DND-41 (cell line): ENCODE measurements at regions not wholly inside any gene's neighbourhood (a gene's known extent, or its start where the extent isn't known, plus 50 kb on each side); places are given as distances from the start of the nearest gene placed in this dataset.

Experiments used
- ATAC-seq: fragments of 200-7000 bp; cut with Tn5 transposase; 3 replicates; pipeline ENCODE4 v1.9.1; 2021; ENCODE audit warnings: low read depth; ENCODE audit not compliant: insufficient read depth
- DNase-seq: peaks from one replicate; pipeline ENCODE4 v3.0.0-alpha.2; 2020
- H2AFZ ChIP-seq: 2 replicates; pipeline ENCODE4 v1.6.0; 2012; ENCODE audit warnings: low read depth, low read length
- H3K27ac ChIP-seq: 2 replicates; pipeline ENCODE4 v1.5.1; 2012; ENCODE audit warnings: low read length, inconsistent platforms
- H3K27me3 ChIP-seq: fragments of 200-600 bp; sonication (generic); 2 replicates; pipeline ENCODE4 v1.6.0; 2012; ENCODE audit warnings: low read length, mild to moderate bottlenecking, inconsistent platforms; ENCODE audit not compliant: insufficient read depth, poor library complexity
- H3K36me3 ChIP-seq: 2 replicates; pipeline ENCODE4 v1.5.1; 2012; ENCODE audit warnings: low read length, inconsistent platforms; ENCODE audit not compliant: insufficient read depth
- H3K4me1 ChIP-seq: 2 replicates; pipeline ENCODE4 v1.5.1; 2012; ENCODE audit warnings: mild to moderate bottlenecking, low read length; ENCODE audit not compliant: insufficient read depth
- H3K4me2 ChIP-seq: 2 replicates; pipeline ENCODE4 v1.6.0; 2012; ENCODE audit warnings: mild to moderate bottlenecking, moderate library complexity, low read length, inconsistent platforms; ENCODE audit not compliant: insufficient read depth
- H3K4me3 ChIP-seq, 2 experiments: fragments of 200-600 bp in 1 of 2; shearing (Covaris generic) in 1 of 2; 2 replicates each; pipeline ENCODE4 v1.5.1; 2012 to 2016; ENCODE audit warnings: inconsistent platforms in 2 of 2, low read length in 2 of 2, mild to moderate bottlenecking in 2 of 2, low read depth in 1 of 2, moderate library complexity in 1 of 2
- H3K79me2 ChIP-seq: 2 replicates; pipeline ENCODE4 v1.6.0; 2012; ENCODE audit warnings: low read length, inconsistent platforms; ENCODE audit not compliant: insufficient read depth
- H3K9ac ChIP-seq: 2 replicates; pipeline ENCODE4 v1.6.0; 2012; ENCODE audit warnings: low read depth, mild to moderate bottlenecking, inconsistent platforms, low read length, moderate library complexity
- H3K9me3 ChIP-seq: 2 replicates; pipeline ENCODE4 v1.5.1; 2012; ENCODE audit warnings: low read length, moderate library complexity, mild to moderate bottlenecking, inconsistent platforms; ENCODE audit not compliant: insufficient read depth, severe bottlenecking
- H4K20me1 ChIP-seq: 2 replicates; pipeline ENCODE4 v1.6.0; 2012; ENCODE audit warnings: low read length; ENCODE audit not compliant: insufficient read depth
- EZH2 ChIP-seq: IDR thresholded peaks from 3 replicates; pipeline ENCODE4 v1.6.1; 2012; ENCODE audit warnings: borderline replicate concordance, low read depth, mild to moderate bottlenecking, moderate library complexity, low read length, inconsistent platforms; ENCODE audit not compliant: severe bottlenecking
- TF ChIP-seq, protein P1 (sequence below): IDR thresholded peaks from 2 replicates; pipeline ENCODE4 v1.5.1; 2012; ENCODE audit warnings: borderline replicate concordance, low read length, moderate library complexity, mild to moderate bottlenecking; ENCODE audit not compliant: poor library complexity, severe bottlenecking; ENCODE audit errors: extremely low read depth

DNA sequence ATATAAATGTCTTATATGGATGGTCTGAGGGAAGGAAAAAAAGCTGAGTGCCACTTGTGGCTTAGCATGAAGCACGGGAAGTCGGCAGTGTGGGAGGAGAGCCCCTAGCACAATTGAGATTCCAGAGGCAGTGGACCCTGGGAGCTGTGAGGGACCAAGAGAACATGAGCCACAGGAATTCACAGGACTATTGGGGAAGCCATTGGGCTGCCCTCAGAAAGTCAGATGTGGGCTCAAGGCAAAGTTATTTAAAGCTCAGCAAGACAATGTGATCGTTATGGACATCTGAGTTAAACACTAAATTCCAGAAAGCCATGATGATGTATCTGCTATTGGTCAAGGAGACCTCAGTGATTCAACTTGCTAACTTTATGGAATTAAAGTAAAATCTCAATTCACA is 380.8 kb upstream of the IL12A start:
- ATAC-seq = no peak
- no peak for DNase-seq
- Histone ChIP-seq H3K4me2 (no peak overlapping the region), H4K20me1 (no peaks in the 10 kb centered on the region), H2AFZ (no peak overlapping the region), H3K27me3 (no peaks in the 10 kb centered on the region), H3K79me2 (no peaks in the 10 kb centered on the region), H3K9me3 (no peaks in the 10 kb centered on the region), H3K4me1 (no peaks in the 10 kb centered on the region), H3K9ac (no peak overlapping the region), H3K4me3 (no peak overlapping the region), H3K27ac (no peak overlapping the region), H3K36me3 (no peaks in the 10 kb centered on the region)
- TF ChIP-seq, protein P1, sequence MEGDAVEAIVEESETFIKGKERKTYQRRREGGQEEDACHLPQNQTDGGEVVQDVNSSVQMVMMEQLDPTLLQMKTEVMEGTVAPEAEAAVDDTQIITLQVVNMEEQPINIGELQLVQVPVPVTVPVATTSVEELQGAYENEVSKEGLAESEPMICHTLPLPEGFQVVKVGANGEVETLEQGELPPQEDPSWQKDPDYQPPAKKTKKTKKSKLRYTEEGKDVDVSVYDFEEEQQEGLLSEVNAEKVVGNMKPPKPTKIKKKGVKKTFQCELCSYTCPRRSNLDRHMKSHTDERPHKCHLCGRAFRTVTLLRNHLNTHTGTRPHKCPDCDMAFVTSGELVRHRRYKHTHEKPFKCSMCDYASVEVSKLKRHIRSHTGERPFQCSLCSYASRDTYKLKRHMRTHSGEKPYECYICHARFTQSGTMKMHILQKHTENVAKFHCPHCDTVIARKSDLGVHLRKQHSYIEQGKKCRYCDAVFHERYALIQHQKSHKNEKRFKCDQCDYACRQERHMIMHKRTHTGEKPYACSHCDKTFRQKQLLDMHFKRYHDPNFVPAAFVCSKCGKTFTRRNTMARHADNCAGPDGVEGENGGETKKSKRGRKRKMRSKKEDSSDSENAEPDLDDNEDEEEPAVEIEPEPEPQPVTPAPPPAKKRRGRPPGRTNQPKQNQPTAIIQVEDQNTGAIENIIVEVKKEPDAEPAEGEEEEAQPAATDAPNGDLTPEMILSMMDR = no peak
- no peak for TF ChIP-seq EZH2

DNA sequence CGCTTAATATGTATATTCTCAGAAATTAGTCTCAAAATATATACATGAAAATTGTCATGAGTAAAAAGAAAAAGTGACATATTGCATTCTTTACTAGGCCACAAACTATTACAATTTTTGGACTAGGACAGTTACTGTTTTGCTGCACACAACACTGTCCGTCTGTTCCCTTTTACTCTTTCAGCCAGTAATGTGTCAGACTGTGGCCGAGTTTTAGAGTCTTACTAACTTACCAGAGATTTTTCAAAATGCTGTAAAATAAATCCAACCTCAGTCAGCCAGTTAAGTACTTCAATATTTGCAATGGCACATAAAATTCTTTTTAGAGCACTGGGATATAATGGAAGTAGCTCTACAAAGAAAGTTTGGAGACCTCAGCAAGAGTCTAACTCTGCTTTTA is 380.3 kb upstream of the IL12A start:
- H3K36me3 ChIP-seq = no peaks in the 10 kb centered on the region
- no peak overlapping the region for H3K27ac ChIP-seq
- no peaks in the 10 kb centered on the region for H3K79me2 ChIP-seq
- no peak overlapping the region for H3K4me2 ChIP-seq
- H3K4me3 ChIP-seq = no peak overlapping the region
- no peak overlapping the region for H3K9ac ChIP-seq
- no peak overlapping the region for H2AFZ ChIP-seq
- no peak for ATAC-seq
- no peaks in the 10 kb centered on the region for H4K20me1 ChIP-seq
- H3K9me3 ChIP-seq = no peaks in the 10 kb centered on the region
- no peaks in the 10 kb centered on the region for H3K27me3 ChIP-seq
- DNase-seq = no peak
- TF ChIP-seq, protein P1 = no peak
- TF ChIP-seq EZH2 = no peak
- H3K4me1 ChIP-seq = no peaks in the 10 kb centered on the region

DNA sequence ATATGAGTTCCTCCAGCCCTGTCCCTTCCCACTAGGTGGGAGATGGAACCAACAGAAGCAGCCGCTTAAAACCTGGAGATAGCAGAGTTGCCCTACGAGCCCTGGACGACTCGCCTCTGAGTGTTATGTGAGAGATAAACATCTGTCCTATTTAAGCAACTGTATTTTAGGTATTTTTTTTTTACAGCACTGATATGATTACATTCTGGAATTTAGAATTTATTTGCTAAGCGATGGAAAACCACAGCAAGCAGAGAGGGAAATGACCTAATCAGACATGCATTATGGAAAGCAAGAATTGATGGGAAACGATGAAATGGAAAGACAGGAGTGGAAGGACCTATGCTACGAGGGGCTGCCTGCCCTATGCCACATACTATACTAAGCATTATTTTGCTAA is 379.0 kb upstream of the IL12A start:
- H3K27me3 ChIP-seq = no peaks in the 10 kb centered on the region
- H3K9me3 ChIP-seq = no peaks in the 10 kb centered on the region
- ATAC-seq (no peak), DNase-seq (no peak)
- no peaks in the 10 kb centered on the region for H3K36me3 ChIP-seq
- TF ChIP-seq, protein P1 = no peak
- TF ChIP-seq EZH2 = no peak
- H3K9ac ChIP-seq = no peak overlapping the region
- no peak overlapping the region for H3K4me2 ChIP-seq
- no peak overlapping the region for H3K4me3 ChIP-seq
- H4K20me1 ChIP-seq = no peaks in the 10 kb centered on the region
- H3K79me2 ChIP-seq = no peaks in the 10 kb centered on the region
- H3K27ac ChIP-seq = no peak overlapping the region
- no peak overlapping the region for H2AFZ ChIP-seq
- H3K4me1 ChIP-seq = no peaks in the 10 kb centered on the region

DNA sequence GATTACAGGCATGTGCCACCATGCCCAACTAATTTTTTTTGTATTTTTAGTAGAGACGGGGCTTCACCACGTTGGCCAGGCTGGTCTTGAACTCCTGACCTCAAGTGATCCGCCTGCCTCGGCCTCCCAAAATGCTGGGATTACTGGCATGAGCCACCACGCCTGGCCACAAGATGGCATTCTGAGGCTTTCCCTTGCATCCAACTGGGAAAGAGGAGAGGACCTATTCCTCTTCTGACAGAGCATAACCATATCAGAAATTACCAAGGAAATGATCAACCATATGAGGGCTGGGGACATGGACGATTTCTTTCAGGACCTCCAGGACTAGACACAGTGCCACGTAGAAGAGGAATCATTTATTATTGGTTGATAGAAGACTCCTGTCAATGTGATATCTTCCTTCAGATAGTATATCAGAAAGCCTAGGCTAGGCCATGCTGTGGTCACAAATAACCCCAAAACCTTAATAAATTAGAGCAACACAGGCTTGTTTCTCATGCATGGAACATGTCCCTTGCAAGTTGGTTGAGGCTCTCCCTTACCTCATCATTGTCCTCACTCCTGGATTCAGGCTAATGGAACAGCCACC is 372.3 kb upstream of the IL12A start:
- no peak overlapping the region for H2AFZ ChIP-seq
- no peaks in the 10 kb centered on the region for H3K9me3 ChIP-seq
- no peak for ATAC-seq
- no peak for TF ChIP-seq EZH2
- TF ChIP-seq, protein P1 = no peak
- H3K4me1 ChIP-seq = no peaks in the 10 kb centered on the region
- H3K27ac ChIP-seq = no peak overlapping the region
- H4K20me1 ChIP-seq = no peaks in the 10 kb centered on the region
- no peak overlapping the region for H3K4me3 ChIP-seq
- no peak for DNase-seq
- H3K36me3 ChIP-seq = no peaks in the 10 kb centered on the region
- H3K9ac ChIP-seq = no peak overlapping the region
- H3K27me3 ChIP-seq = no peaks in the 10 kb centered on the region
- no peaks in the 10 kb centered on the region for H3K79me2 ChIP-seq
- H3K4me2 ChIP-seq = no peak overlapping the region
